ENCODE measurements at regions not wholly inside any gene's neighbourhood (a gene's known extent, or its start where the extent isn't known, plus 50 kb on each side); places are given as distances from the start of the nearest gene placed in this dataset.

GRCh38 chr7:26504411-26505120 lies 212.9 kb downstream of the SNX10 start:
- H3K9me3 ChIP-seq (ENCODE audit: low read depth, low read length) = no peaks in the 10 kb centered on the region
- no peaks in the 10 kb centered on the region for H3K36me3 ChIP-seq (ENCODE audit: insufficient read depth, low read length)
- no peak overlapping the region for H3K4me3 ChIP-seq (ENCODE audit: insufficient read depth, low read length)

GRCh38 chr7:26506196-26506595 lies 214.5 kb downstream of the SNX10 start:
- H3K79me2 ChIP-seq (ENCODE audit: insufficient read depth, low read length) = no peaks in the 10 kb centered on the region
- H3K27me3 ChIP-seq (ENCODE audit: insufficient read depth, low read length) = no peaks in the 10 kb centered on the region
- H2AFZ ChIP-seq (ENCODE audit: low read length) = no peak overlapping the region
- no peaks in the 10 kb centered on the region for H3K9me3 ChIP-seq (ENCODE audit: low read depth, low read length)
- no peak overlapping the region for H3K4me3 ChIP-seq (ENCODE audit: insufficient read depth, low read length)
- no peak overlapping the region for H3K4me2 ChIP-seq (ENCODE audit: insufficient read depth, low read length)
- H3K4me1 ChIP-seq (ENCODE audit: insufficient read depth, low read length) = no peaks in the 10 kb centered on the region
- H3K27ac ChIP-seq (ENCODE audit: low read depth, low read length) = no peak overlapping the region
- H3K36me3 ChIP-seq (ENCODE audit: insufficient read depth, low read length) = no peaks in the 10 kb centered on the region
- TF ChIP-seq CTCF (IDR thresholded peaks at IDR 0.05; ENCODE audit: extremely low read depth, low read depth, low read length) = no peak
- no peaks in the 10 kb centered on the region for H4K20me1 ChIP-seq (ENCODE audit: insufficient read depth, low read length)
- DNase-seq (ENCODE audit: insufficient read length, low spot score, missing footprints) = no peak

More at GRCh38 chr7:26504411-26505120, 212.9 kb downstream of the SNX10 start:
- Histone ChIP-seq H3K27me3 (ENCODE audit: insufficient read depth, low read length) (no peaks in the 10 kb centered on the region), H3K4me2 (ENCODE audit: insufficient read depth, low read length) (no peak overlapping the region), H4K20me1 (ENCODE audit: insufficient read depth, low read length) (no peaks in the 10 kb centered on the region), H3K27ac (ENCODE audit: low read depth, low read length) (no peak overlapping the region), H2AFZ (ENCODE audit: low read length) (no peak overlapping the region), H3K4me1 (ENCODE audit: insufficient read depth, low read length) (no peaks in the 10 kb centered on the region), H3K79me2 (ENCODE audit: insufficient read depth, low read length) (no peaks in the 10 kb centered on the region)
- DNase-seq (ENCODE audit: insufficient read length, low spot score, missing footprints) = no peak
- TF ChIP-seq CTCF (IDR thresholded peaks at IDR 0.05; ENCODE audit: extremely low read depth, low read depth, low read length) = no peak

GRCh38 chr7:26507108-26507987 lies 215.7 kb downstream of the SNX10 start:
- no peaks in the 10 kb centered on the region for H4K20me1 ChIP-seq (ENCODE audit: insufficient read depth, low read length)
- H3K79me2 ChIP-seq (ENCODE audit: insufficient read depth, low read length) = no peaks in the 10 kb centered on the region
- H3K27me3 ChIP-seq (ENCODE audit: insufficient read depth, low read length) = no peaks in the 10 kb centered on the region
- H3K36me3 ChIP-seq (ENCODE audit: insufficient read depth, low read length) = no peaks in the 10 kb centered on the region
- H3K4me2 ChIP-seq (ENCODE audit: insufficient read depth, low read length) = no peak overlapping the region
- H3K9me3 ChIP-seq (ENCODE audit: low read depth, low read length) = no peaks in the 10 kb centered on the region
- no peak overlapping the region for H3K4me3 ChIP-seq (ENCODE audit: insufficient read depth, low read length)
- no peak for DNase-seq (ENCODE audit: insufficient read length, low spot score, missing footprints)
- H3K4me1 ChIP-seq (ENCODE audit: insufficient read depth, low read length) = no peaks in the 10 kb centered on the region
- no peak overlapping the region for H2AFZ ChIP-seq (ENCODE audit: low read length)
- no peak for TF ChIP-seq CTCF (IDR thresholded peaks at IDR 0.05; ENCODE audit: extremely low read depth, low read depth, low read length)
- no peak overlapping the region for H3K27ac ChIP-seq (ENCODE audit: low read depth, low read length)

GRCh38 chr7:26508481-26508880 lies 216.8 kb downstream of the SNX10 start:
- H4K20me1 ChIP-seq (ENCODE audit: insufficient read depth, low read length) = no peaks in the 10 kb centered on the region
- no peak for DNase-seq (ENCODE audit: insufficient read length, low spot score, missing footprints)
- H3K27me3 ChIP-seq (ENCODE audit: insufficient read depth, low read length) = no peaks in the 10 kb centered on the region
- H3K4me2 ChIP-seq (ENCODE audit: insufficient read depth, low read length) = no peak overlapping the region
- no peaks in the 10 kb centered on the region for H3K9me3 ChIP-seq (ENCODE audit: low read depth, low read length)
- no peaks in the 10 kb centered on the region for H3K79me2 ChIP-seq (ENCODE audit: insufficient read depth, low read length)
- no peaks in the 10 kb centered on the region for H3K4me1 ChIP-seq (ENCODE audit: insufficient read depth, low read length)
- no peak overlapping the region for H3K27ac ChIP-seq (ENCODE audit: low read depth, low read length)
- no peak overlapping the region for H2AFZ ChIP-seq (ENCODE audit: low read length)
- no peak for TF ChIP-seq CTCF (IDR thresholded peaks at IDR 0.05; ENCODE audit: extremely low read depth, low read depth, low read length)
- no peaks in the 10 kb centered on the region for H3K36me3 ChIP-seq (ENCODE audit: insufficient read depth, low read length)
- no peak overlapping the region for H3K4me3 ChIP-seq (ENCODE audit: insufficient read depth, low read length)
